A549 (cell line): ENCODE measurements at regions not wholly inside any gene's neighbourhood (a gene's known extent, or its start where the extent isn't known, plus 50 kb on each side); places are given as distances from the start of the nearest gene placed in this dataset.

ENCODE experiments used
- ATAC-seq, 2 experiments: fragments of 200-7000 bp in 1 of 2; fragments of >200 bp in 1 of 2; cut with Nextera tagmentation in 1 of 2; cut with Tn5 transposase in 1 of 2; 3 replicates each; pipeline versions ENCODE4 v1.8.0 to v1.9.1; 2018 to 2020; ENCODE audit warnings: mild to moderate bottlenecking in 1 of 2, moderate library complexity in 1 of 2
- CTCF ChIA-PET: fragments of 300-600 bp; sonication (Branson Sonifier 250); formaldehyde crosslinking; extraction: SDS; loops from one replicate; lab custom pipeline; 2021; ENCODE audit warnings: antibody characterized with exemption, inconsistent platforms; lab: Yijun Ruan, JAX
- POLR2A ChIA-PET: fragments of 350-600 bp; formaldehyde crosslinking; extraction: SDS; loops from one replicate; lab custom pipeline; 2021; ENCODE audit warnings: antibody characterized with exemption, inconsistent platforms; lab: Yijun Ruan, JAX
- DNase-seq, 2 experiments: peaks; one replicate each; pipeline versions ENCODE4 v3.0.0 to v3.0.0-alpha.2; 2011 to 2016; ENCODE audit warnings: low read depth in 1 of 2, low spot score in 1 of 2
- FAIRE-seq: peaks from 2 replicates; lab custom pipeline; 2011; peaks lifted over from hg19 to GRCh38; lab: Jason Lieb, UNC
- H3K27ac ChIP-seq, 2 experiments: fragments of >200 bp; sonication (Bioruptor Twin); formaldehyde crosslinking; 3 replicates each; pipeline ENCODE4 v1.5.1; 2016 to 2017
- H3K4me1 ChIP-seq: fragments of >200 bp; sonication (Bioruptor Twin); formaldehyde crosslinking; 3 replicates; pipeline ENCODE4 v1.6.1; 2016
- H3K4me2 ChIP-seq: fragments of >200 bp; sonication (Bioruptor Twin); formaldehyde crosslinking; 3 replicates; pipeline ENCODE4 v1.6.1; 2016
- H3K4me3 ChIP-seq: fragments of >200 bp; sonication (Bioruptor Twin); formaldehyde crosslinking; 3 replicates; pipeline ENCODE4 v1.5.1; 2016
- H3K9me3 ChIP-seq: fragments of >200 bp; sonication (Bioruptor Twin); formaldehyde crosslinking; 3 replicates; pipeline ENCODE4 v1.6.1; 2016
- ATOH8 ChIP-seq: fragments of 250-450 bp; sonication (Bioruptor Pico); IDR thresholded peaks from 2 replicates; pipeline ENCODE4 v1.5.0; 2020; ENCODE audit warnings: low read depth, mild to moderate bottlenecking, moderate library complexity
- BHLHE40 ChIP-seq: IDR thresholded peaks from 2 replicates; pipeline ENCODE4 v1.6.1; 2012; ENCODE audit warnings: low read depth, low read length, inconsistent platforms
- EHF ChIP-seq: fragments of 250-450 bp; sonication (Bioruptor Pico); IDR thresholded peaks from 2 replicates; pipeline ENCODE4 v1.5.0; 2020; ENCODE audit warnings: mild to moderate bottlenecking
- EHMT2 ChIP-seq: fragments of 200-600 bp; sonication (generic); IDR thresholded peaks from 2 replicates; pipeline ENCODE4 v1.6.1; 2016; ENCODE audit warnings: antibody characterized with exemption, low read depth, mild to moderate bottlenecking, moderate library complexity
- EP300 ChIP-seq, 2 experiments: fragments of >200 bp; sonication (Bioruptor Twin); formaldehyde crosslinking; IDR thresholded peaks; 2 replicates in 1 of 2; 3 replicates in 1 of 2; pipeline ENCODE4 v1.6.1; 2016 to 2017
- ESRRA ChIP-seq: fragments of 150-350 bp; IDR thresholded peaks from 2 replicates; pipeline ENCODE4 v1.6.1; 2014; ENCODE audit warnings: mild to moderate bottlenecking, low read length, borderline replicate concordance
- FOSB ChIP-seq: fragments of 250-450 bp; sonication (Bioruptor Pico); IDR thresholded peaks from 2 replicates; pipeline ENCODE4 v1.5.0; 2020; ENCODE audit warnings: mild to moderate bottlenecking, moderate library complexity
- GATA3 ChIP-seq: IDR thresholded peaks from 2 replicates; pipeline ENCODE4 v1.6.1; 2012; ENCODE audit warnings: borderline replicate concordance
- HOXB13 ChIP-seq: fragments of 250-450 bp; sonication (Bioruptor Pico); IDR thresholded peaks from 2 replicates; pipeline ENCODE4 v1.5.0; 2020; ENCODE audit warnings: low read depth, mild to moderate bottlenecking, moderate library complexity
- JUN ChIP-seq, 2 experiments: fragments of >200 bp; sonication (Bioruptor Twin); formaldehyde crosslinking; IDR thresholded peaks; 2 replicates in 1 of 2; 3 replicates in 1 of 2; pipeline ENCODE4 v1.6.1; 2016 to 2017
- KDM1A ChIP-seq: fragments of 200-600 bp; sonication (generic); IDR thresholded peaks from 2 replicates; pipeline ENCODE4 v1.6.1; 2016; ENCODE audit warnings: low read depth, mild to moderate bottlenecking
- KDM5A ChIP-seq: fragments of 200-600 bp; sonication (generic); IDR thresholded peaks from 2 replicates; pipeline ENCODE4 v1.6.1; 2016; ENCODE audit warnings: antibody characterized with exemption, mild to moderate bottlenecking
- PBX3 ChIP-seq: IDR thresholded peaks from 2 replicates; pipeline ENCODE4 v1.6.1; 2012
- POLR2AphosphoS2 ChIP-seq: conservative IDR thresholded peaks from 2 replicates; pipeline ENCODE4 v1.6.1; 2012; ENCODE audit warnings: low read length, improper control_type of control experiment, inconsistent platforms
- RAD21 ChIP-seq, 2 experiments: fragments of >200 bp in 1 of 2; sonication (Bioruptor Twin) in 1 of 2; formaldehyde crosslinking in 1 of 2; IDR thresholded peaks in 1 of 2; conservative IDR thresholded peaks in 1 of 2; 2 replicates in 1 of 2; 3 replicates in 1 of 2; pipeline ENCODE4 v1.6.1; 2012 to 2018; ENCODE audit warnings: inconsistent platforms in 1 of 2
- RARB ChIP-seq: fragments of 250-450 bp; sonication (Bioruptor Pico); IDR thresholded peaks from 2 replicates; pipeline ENCODE4 v1.8.0; 2021; ENCODE audit warnings: mild to moderate bottlenecking, moderate library complexity
- RCOR1 ChIP-seq: fragments of 150-350 bp; IDR thresholded peaks from 2 replicates; pipeline ENCODE4 v1.6.1; 2014; ENCODE audit warnings: antibody characterized with exemption, low read length, low read depth
- RNF2 ChIP-seq: fragments of 200-600 bp; sonication (generic); IDR thresholded peaks from 2 replicates; pipeline ENCODE4 v1.6.1; 2016; ENCODE audit warnings: low read depth, mild to moderate bottlenecking, antibody characterized with exemption, moderate library complexity, borderline replicate concordance
- SREBF2 ChIP-seq: fragments of 450-650 bp; IDR thresholded peaks from 2 replicates; pipeline ENCODE4 v1.6.1; 2014; ENCODE audit warnings: mild to moderate bottlenecking, moderate library complexity
- TFCP2L1 ChIP-seq: fragments of 250-450 bp; sonication (Bioruptor Pico); IDR thresholded peaks from 2 replicates; pipeline ENCODE4 v1.5.0; 2021; ENCODE audit warnings: mild to moderate bottlenecking
- USF2 ChIP-seq: fragments of 450-650 bp; IDR thresholded peaks from 2 replicates; pipeline ENCODE4 v1.6.1; 2014; ENCODE audit warnings: antibody characterized with exemption
- ZC3H11A ChIP-seq: fragments of 450-650 bp; IDR thresholded peaks from 2 replicates; pipeline ENCODE4 v1.6.1; 2014; ENCODE audit warnings: antibody characterized with exemption, mild to moderate bottlenecking
- WGBS: methylation state at CpG from one replicate; pipeline ENCODE4 v1.1.6; 2017; ENCODE audit errors: missing lambda C conversion rate; 5-methylcytosine and 5-hydroxymethylcytosine counted together
- TF ChIP-seq, protein P1 (sequence below): IDR thresholded peaks from 2 replicates; pipeline ENCODE4 v1.6.1; 2012; ENCODE audit warnings: low read depth, borderline replicate concordance
- TF ChIP-seq, protein P2 (sequence below): fragments of >200 bp; sonication (Bioruptor Twin); formaldehyde crosslinking; IDR thresholded peaks from 3 replicates; pipeline ENCODE4 v1.5.1; 2016

GRCh38 chr2:186085226-186085625 lies 346.6 kb downstream of the FSIP2 start:
- 20% methylated on average over 1 of the region's 1 CpG for WGBS
- no peak for FAIRE-seq

GRCh38 chr2:186093174-186093573 lies 354.6 kb downstream of the FSIP2 start:
- ChIA-PET POLR2A (no interaction called here), CTCF (no interaction called here)
- FAIRE-seq (no peak), ATAC-seq (no peak), DNase-seq (no peak)
- Histone ChIP-seq H3K4me3 (no peak overlapping the region), H3K27ac (no peak overlapping the region), H3K9me3 (no peaks in the 10 kb centered on the region), H3K4me2 (no peak overlapping the region), H3K4me1 (no peaks in the 10 kb centered on the region)
- TF ChIP-seq BHLHE40 = no peak
- TF ChIP-seq RCOR1 = no peak
- no peak for TF ChIP-seq FOSB (CRISPR knock-in tag)
- TF ChIP-seq, protein P1, sequence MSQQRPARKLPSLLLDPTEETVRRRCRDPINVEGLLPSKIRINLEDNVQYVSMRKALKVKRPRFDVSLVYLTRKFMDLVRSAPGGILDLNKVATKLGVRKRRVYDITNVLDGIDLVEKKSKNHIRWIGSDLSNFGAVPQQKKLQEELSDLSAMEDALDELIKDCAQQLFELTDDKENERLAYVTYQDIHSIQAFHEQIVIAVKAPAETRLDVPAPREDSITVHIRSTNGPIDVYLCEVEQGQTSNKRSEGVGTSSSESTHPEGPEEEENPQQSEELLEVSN = no peak
- no peak for TF ChIP-seq POLR2AphosphoS2
- TF ChIP-seq ZC3H11A = no peak
- no peak for TF ChIP-seq RNF2
- no peak for TF ChIP-seq KDM5A
- TF ChIP-seq TFCP2L1 (CRISPR knock-in tag) = no peak
- no peak for TF ChIP-seq PBX3
- no peak for TF ChIP-seq USF2
- TF ChIP-seq, protein P2, sequence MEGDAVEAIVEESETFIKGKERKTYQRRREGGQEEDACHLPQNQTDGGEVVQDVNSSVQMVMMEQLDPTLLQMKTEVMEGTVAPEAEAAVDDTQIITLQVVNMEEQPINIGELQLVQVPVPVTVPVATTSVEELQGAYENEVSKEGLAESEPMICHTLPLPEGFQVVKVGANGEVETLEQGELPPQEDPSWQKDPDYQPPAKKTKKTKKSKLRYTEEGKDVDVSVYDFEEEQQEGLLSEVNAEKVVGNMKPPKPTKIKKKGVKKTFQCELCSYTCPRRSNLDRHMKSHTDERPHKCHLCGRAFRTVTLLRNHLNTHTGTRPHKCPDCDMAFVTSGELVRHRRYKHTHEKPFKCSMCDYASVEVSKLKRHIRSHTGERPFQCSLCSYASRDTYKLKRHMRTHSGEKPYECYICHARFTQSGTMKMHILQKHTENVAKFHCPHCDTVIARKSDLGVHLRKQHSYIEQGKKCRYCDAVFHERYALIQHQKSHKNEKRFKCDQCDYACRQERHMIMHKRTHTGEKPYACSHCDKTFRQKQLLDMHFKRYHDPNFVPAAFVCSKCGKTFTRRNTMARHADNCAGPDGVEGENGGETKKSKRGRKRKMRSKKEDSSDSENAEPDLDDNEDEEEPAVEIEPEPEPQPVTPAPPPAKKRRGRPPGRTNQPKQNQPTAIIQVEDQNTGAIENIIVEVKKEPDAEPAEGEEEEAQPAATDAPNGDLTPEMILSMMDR = no peak
- no peak for TF ChIP-seq JUN (IDR thresholded peaks at IDR 0.05)
- TF ChIP-seq EHF (CRISPR knock-in tag) = no peak
- TF ChIP-seq HOXB13 (CRISPR knock-in tag) = no peak
- WGBS = 10% methylated on average over 1 of the region's 1 CpG

More at GRCh38 chr2:186085226-186085625, 346.6 kb downstream of the FSIP2 start:
- Histone ChIP-seq H3K4me3 (no peak overlapping the region), H3K4me1 (no peaks in the 10 kb centered on the region), H3K9me3 (no peaks in the 10 kb centered on the region), H3K27ac (no peak overlapping the region), H3K4me2 (no peak overlapping the region)
- ATAC-seq (no peak), DNase-seq (no peak)
- ChIA-PET POLR2A (no interaction called here), CTCF (no interaction called here)
- TF ChIP-seq GATA3 (no peak), SREBF2 (no peak), KDM1A (no peak), RARB (no peak), ESRRA (no peak), RAD21 (conservative IDR thresholded peaks at IDR 0.05 in 1 of 2, IDR thresholded peaks at IDR 0.05 in 1 of 2) (no peak), RNF2 (no peak), EHMT2 (no peak), EP300 (IDR thresholded peaks at IDR 0.05) (no peak), ATOH8 (no peak)
